B cell (primary cell): ENCODE measurements at regions not wholly inside any gene's neighbourhood (a gene's known extent, or its start where the extent isn't known, plus 50 kb on each side); places are given as distances from the start of the nearest gene placed in this dataset.

Source experiments
- ATAC-seq: fragments of 200-7000 bp; cut with Tn5 transposase; one replicate; pipeline ENCODE4 v1.10.0; 2021; ENCODE audit warnings: low read depth, mild to moderate bottlenecking, moderate number of reproducible peaks, moderate library complexity
- CTCF ChIA-PET: fragments of 350-600 bp; sonication (Branson Sonifier 250); formaldehyde crosslinking; loops from one replicate; lab custom pipeline; 2021; ENCODE audit warnings: antibody characterized with exemption, inconsistent platforms; lab: Charles Lee
- POLR2A ChIA-PET: fragments of 350-600 bp; sonication (Branson Sonifier 250); formaldehyde crosslinking; loops from one replicate; lab custom pipeline; 2021; ENCODE audit warnings: antibody characterized with exemption; lab: Charles Lee
- DNase-seq: peaks from one replicate; pipeline ENCODE4 v3.0.0; 2013
- H2AFZ ChIP-seq: 2 replicates; pipeline ENCODE4 v1.6.1; 2012; ENCODE audit warnings: mild to moderate bottlenecking, low read depth, low read length; ENCODE audit not compliant: insufficient read depth, poor library complexity, severe bottlenecking
- H3K27ac ChIP-seq, 2 donors: 1 replicate in 1 of 2; 2 replicates in 1 of 2; pipeline ENCODE4 v1.5.1; 2012 to 2013; ENCODE audit warnings: low read length in 2 of 2, mild to moderate bottlenecking in 2 of 2, moderate library complexity in 1 of 2
- H3K27me3 ChIP-seq, 4 experiments: fragments of 200-600 bp in 1 of 4; sonication (generic) in 1 of 4; replicated peaks in 1 of 4; 1 replicate in 2 of 4; 2 replicates in 2 of 4; pipeline versions ENCODE4 v1.6.1 to v1.7.0; 2013 to 2016; ENCODE audit warnings: low read length in 3 of 4, mild to moderate bottlenecking in 2 of 4, mixed read lengths in 1 of 4, moderate library complexity in 1 of 4; ENCODE audit not compliant: insufficient read depth in 4 of 4, control insufficient read depth in 3 of 4; ENCODE audit errors: control extremely low read depth in 1 of 4
- H3K36me3 ChIP-seq, 2 experiments: replicated peaks in 1 of 2; 1 replicate in 1 of 2; 2 replicates in 1 of 2; pipeline versions ENCODE4 v1.6.1 to v1.7.1; 2013; ENCODE audit warnings: low read length in 1 of 2; ENCODE audit not compliant: insufficient read depth in 2 of 2, control insufficient read depth in 1 of 2; ENCODE audit errors: control extremely low read depth in 1 of 2, extremely low read depth in 1 of 2
- H3K4me1 ChIP-seq, 2 donors: fragments of 200-600 bp in 1 of 2; sonication (generic) in 1 of 2; 1 replicate in 1 of 2; 2 replicates in 1 of 2; pipeline versions ENCODE4 v1.5.1 to v1.6.1; 2013 to 2017; ENCODE audit warnings: low read length in 2 of 2; ENCODE audit not compliant: control insufficient read depth in 2 of 2, insufficient read depth in 2 of 2
- H3K4me2 ChIP-seq: replicated peaks from 2 replicates; pipeline ENCODE3; 2012; ENCODE audit warnings: mild to moderate bottlenecking, low read depth, low read length; ENCODE audit not compliant: poor library complexity, severe bottlenecking
- H3K4me3 ChIP-seq, 5 experiments: fragments of 200-600 bp in 1 of 5; sonication (generic) in 1 of 5; 1 replicate in 3 of 5; 2 replicates in 2 of 5; pipeline versions ENCODE4 v1.5.1 to v1.7.0; 2011 to 2016; ENCODE audit warnings: low read length in 4 of 5, mild to moderate bottlenecking in 4 of 5, low read depth in 2 of 5, control low read depth in 1 of 5, moderate library complexity in 1 of 5; ENCODE audit not compliant: insufficient read depth in 1 of 5; ENCODE audit errors: control extremely low read depth in 1 of 5, extremely low read depth in 1 of 5
- H3K79me2 ChIP-seq: fragments of 200-600 bp; sonication (generic); one replicate; pipeline ENCODE4 v1.6.0; 2016; ENCODE audit warnings: low read length; ENCODE audit not compliant: control insufficient read depth, insufficient read depth
- H3K9ac ChIP-seq: fragments of 200-600 bp; sonication (generic); 2 replicates; pipeline ENCODE4 v1.6.1; 2017; ENCODE audit warnings: mild to moderate bottlenecking, low read length, moderate library complexity
- H3K9me3 ChIP-seq, 3 donors: one replicate each; pipeline versions ENCODE4 v1.6.1 to v1.7.1; 2013; ENCODE audit warnings: low read length in 2 of 3; ENCODE audit not compliant: control insufficient read depth in 2 of 3, insufficient read depth in 1 of 3; ENCODE audit errors: control extremely low read depth in 1 of 3
- H4K20me1 ChIP-seq: 2 replicates; pipeline ENCODE4 v1.6.0; 2012; ENCODE audit warnings: mild to moderate bottlenecking, low read length; ENCODE audit not compliant: insufficient read depth, control insufficient read depth, poor library complexity, severe bottlenecking
- H3K27ac Mint-ChIP-seq: one replicate; pipeline ENCODE4 v1.8.0; 2021; ENCODE audit warnings: mixed read lengths
- H3K27me3 Mint-ChIP-seq: one replicate; pipeline ENCODE4 v1.8.0; 2021; ENCODE audit warnings: mixed read lengths
- H3K4me1 Mint-ChIP-seq: one replicate; pipeline ENCODE4 v1.8.0; 2021; ENCODE audit warnings: mixed read lengths
- H3K4me3 Mint-ChIP-seq: one replicate; pipeline ENCODE4 v1.8.0; 2021; ENCODE audit warnings: mixed read lengths
- H3K9me3 Mint-ChIP-seq: one replicate; pipeline ENCODE4 v1.8.0; 2022; ENCODE audit warnings: mixed read lengths; ENCODE audit not compliant: insufficient read depth
- CTCF ChIP-seq: fragments of 200-600 bp; IDR thresholded peaks from one replicate; pipeline ENCODE4 v1.8.0; 2022; ENCODE audit warnings: antibody characterized with exemption, mild to moderate bottlenecking
- EZH2 ChIP-seq: IDR thresholded peaks from 2 replicates; pipeline ENCODE4 v1.6.1; 2012; ENCODE audit warnings: borderline replicate concordance, low read depth, mild to moderate bottlenecking, moderate library complexity, low read length; ENCODE audit not compliant: insufficient read depth, poor library complexity, severe bottlenecking
- WGBS: methylation state at CpG from one replicate; pipeline ENCODE4 v1.1.5; 2013; ENCODE audit warnings: missing lambda C conversion rate; ENCODE audit not compliant: insufficient coverage; 5-methylcytosine and 5-hydroxymethylcytosine counted together
- intact Hi-C: fragments of 100-400 bp; cut with micrococcal nuclease; formaldehyde crosslinking; loops from one replicate; pipeline ENCODE4 v1.10.0; 2022

- Histone ChIP-seq H4K20me1 (no peaks in the 10 kb centered on the region), H2AFZ (no peak overlapping the region), H3K9me3 (peaks cover 0 to 5% (median 5%) of the 10 kb centered on the region in 3 donors), H3K4me3 (no peak overlapping the region), H3K79me2 (no peaks in the 10 kb centered on the region), H3K27ac (no peak overlapping the region), H3K4me2 (no peak overlapping the region), H3K9ac (no peak overlapping the region), H3K4me1 (no peaks in the 10 kb centered on the region), H3K36me3 (no peaks in the 10 kb centered on the region), H3K27me3 (peaks cover 0 to 10% (median 5%) of the 10 kb centered on the region in 4 experiments)
- no peak for DNase-seq
- POLR2A ChIA-PET = no interaction called here
- Mint-ChIP-seq H3K4me1 (no peaks in the 10 kb centered on the region), H3K27me3 (peaks cover 40% of the 10 kb centered on the region), H3K27ac (no peak overlapping the region), H3K4me3 (no peak overlapping the region), H3K9me3 (peaks cover 4% of the 10 kb centered on the region)
- TF ChIP-seq CTCF = no peak
- no peak for TF ChIP-seq EZH2
- CTCF ChIA-PET = no interaction called here
- no CpG with 5 or more reads among the region's 1 CpG for WGBS
- no peak for ATAC-seq
- intact Hi-C loops = no loop called here
Observed at GRCh38 chr21:36610201-36610600, 88.7 kb upstream of the SIM2 start.

- H3K36me3 ChIP-seq = no peaks in the 10 kb centered on the region
- H3K4me3 Mint-ChIP-seq = no peak overlapping the region
Observed at GRCh38 chr21:36610935-36611334, 88.0 kb upstream of the SIM2 start.

More at GRCh38 chr21:36610935-36611334, 88.0 kb upstream of the SIM2 start:
- H3K79me2 ChIP-seq = no peaks in the 10 kb centered on the region
- ChIA-PET CTCF (no interaction called here), POLR2A (no interaction called here)
- WGBS = 70% methylated on average over 2 of the region's 7 CpGs
- Mint-ChIP-seq H3K9me3 (peaks cover 7% of the 10 kb centered on the region), H3K4me1 (no peaks in the 10 kb centered on the region), H3K27ac (no peak overlapping the region), H3K27me3 (peaks cover 46% of the 10 kb centered on the region)
- H3K27me3 ChIP-seq = peaks cover 0 to 12% (median 5%) of the 10 kb centered on the region in 4 experiments
- no peak overlapping the region for H3K27ac ChIP-seq
- TF ChIP-seq EZH2 (no peak), CTCF (no peak)
- no peak overlapping the region for H3K9ac ChIP-seq
- H2AFZ ChIP-seq = no peak overlapping the region
- no peak overlapping the region for H3K4me2 ChIP-seq
- intact Hi-C loops = no loop called here
- DNase-seq (no peak), ATAC-seq (no peak)
- H3K4me3 ChIP-seq = no peak overlapping the region
- no peaks in the 10 kb centered on the region for H3K4me1 ChIP-seq
- no peaks in the 10 kb centered on the region for H4K20me1 ChIP-seq
- H3K9me3 ChIP-seq = peaks cover 0 to 5% (median 5%) of the 10 kb centered on the region in 3 donors
